ENCODE measurements at regions not wholly inside any gene's neighbourhood (a gene's known extent, or its start where the extent isn't known, plus 50 kb on each side); places are given as distances from the start of the nearest gene placed in this dataset.
"Not testable (repeated sequence)": the region's sequence is repeated elsewhere in the genome, so short reads cannot be mapped to it uniquely, and the experiment has no call there.

GRCh38 chr7:67907792-67908191, 911.2 kb downstream of the TYW1 start:
- 29 to 33% methylated on average over 5 of the region's 5 CpGs for WGBS, 2 donors
- TF ChIP-seq POLR2A (IDR thresholded peaks at IDR 0.05), result no peak
- TF ChIP-seq CTCF (IDR thresholded peaks at IDR 0.05), result no peak
- Histone ChIP-seq H3K4me3 (replicated peaks in 1 of 3) (no peak overlapping the region), H3K36me3 (no peaks in the 10 kb centered on the region), H3K27me3 (no peaks in the 10 kb centered on the region), H3K4me1 (peaks cover 0 to 9% of the 10 kb centered on the region in 2 donors), H3K27ac (peak overlapping the region; percentile 15 to 62 (median 58)), H3K9me3 (no peaks in the 10 kb centered on the region)
- intact Hi-C loops (cut with DNase I), result no loop called here
- peak; percentile 96 for DNase-seq

GRCh38 chr7:67912437-67912836, 915.8 kb downstream of the TYW1 start:
- Histone ChIP-seq H3K4me3 (replicated peaks in 1 of 3) (no peak overlapping the region), H3K36me3 (no peaks in the 10 kb centered on the region), H3K9me3 (no peaks in the 10 kb centered on the region), H3K27ac (no peak overlapping the region), H3K4me1 (peaks cover 0 to 14% of the 10 kb centered on the region in 2 donors), H3K27me3 (no peaks in the 10 kb centered on the region)
- DNase-seq, result no peak
- TF ChIP-seq CTCF (IDR thresholded peaks at IDR 0.05) (peak in 2 of 6 experiments; percentile 28 to 36), POLR2A (IDR thresholded peaks at IDR 0.05) (no peak)
- WGBS, 2 donors, result 81 to 86% methylated on average over 2 of the region's 2 CpGs
- intact Hi-C loops (cut with DNase I), result no loop called here

- intact Hi-C loops (cut with DNase I), result no loop called here
- TF ChIP-seq POLR2A (IDR thresholded peaks at IDR 0.05), result no peak
- TF ChIP-seq CTCF (IDR thresholded peaks at IDR 0.05), result no peak
- H3K36me3 ChIP-seq, result no peaks in the 10 kb centered on the region
- H3K4me3 ChIP-seq (replicated peaks in 1 of 3), result no peak overlapping the region
- no peaks in the 10 kb centered on the region for H3K9me3 ChIP-seq
- H3K27me3 ChIP-seq, result no peaks in the 10 kb centered on the region
- DNase-seq, result no peak
- H3K27ac ChIP-seq, result no peak overlapping the region
- H3K4me1 ChIP-seq, result peaks cover 0 to 8% of the 10 kb centered on the region in 2 donors
Observed at GRCh38 chr7:67913604-67914003, 917.0 kb downstream of the TYW1 start.

- DNase-seq; H3K4me3 ChIP-seq (replicated peaks in 1 of 3); intact Hi-C loops (cut with DNase I); H3K9me3 ChIP-seq; H3K27me3 ChIP-seq; H3K36me3 ChIP-seq; H3K27ac ChIP-seq: not testable (repeated sequence)
- WGBS, 2 donors, result 95 to 100% methylated on average over 1 of the region's 1 CpG
- H3K4me1 ChIP-seq, result peaks cover 0 to 11% of the 10 kb centered on the region in 2 donors
Observed at GRCh38 chr7:67916111-67916510, 919.5 kb downstream of the TYW1 start.

- H3K27ac ChIP-seq, result no peak overlapping the region
- no peak for DNase-seq
- intact Hi-C loops (cut with DNase I), result no loop called here
- no peaks in the 10 kb centered on the region for H3K36me3 ChIP-seq
- WGBS, 2 donors, result 68 to 69% methylated on average over 9 of the region's 9 CpGs
- H3K9me3 ChIP-seq, result no peaks in the 10 kb centered on the region
- TF ChIP-seq CTCF (IDR thresholded peaks at IDR 0.05) (no peak), POLR2A (IDR thresholded peaks at IDR 0.05) (no peak)
- H3K4me3 ChIP-seq (replicated peaks in 1 of 3), result no peak overlapping the region
- H3K4me1 ChIP-seq, result peaks cover 0 to 11% of the 10 kb centered on the region in 2 donors
- H3K27me3 ChIP-seq, result no peaks in the 10 kb centered on the region
Observed at GRCh38 chr7:67916571-67917436, 920.2 kb downstream of the TYW1 start.
